ENCODE measurements at regions not wholly inside any gene's neighbourhood (a gene's known extent, or its start where the extent isn't known, plus 50 kb on each side); places are given as distances from the start of the nearest gene placed in this dataset.

GRCh38 chr12:95418142-95418541, 55.8 kb upstream of the METAP2 start:
- no peak for TF ChIP-seq POLR2A (IDR thresholded peaks at IDR 0.05)
- TF ChIP-seq CTCF (IDR thresholded peaks at IDR 0.05) = no peak
